Vagina (tissue), 2 donors: ENCODE measurements at regions not wholly inside any gene's neighbourhood (a gene's known extent, or its start where the extent isn't known, plus 50 kb on each side); places are given as distances from the start of the nearest gene placed in this dataset.

ENCODE experiments used
- DNase-seq, 2 donors: peaks; one replicate each; pipeline ENCODE4 v3.0.0-alpha.2; 2017; ENCODE audit errors: extremely low spot score in 2 of 2
- H3K27ac ChIP-seq: fragments of 200-600 bp; sonication (generic); one replicate; pipeline ENCODE4 v1.5.1; 2019
- H3K27me3 ChIP-seq: fragments of 200-600 bp; sonication (generic); one replicate; pipeline ENCODE4 v1.5.1; 2019
- H3K36me3 ChIP-seq, 2 donors: fragments of 200-600 bp; sonication (generic); one replicate each; pipeline ENCODE4 v1.5.1; 2017 to 2019
- H3K4me1 ChIP-seq: fragments of 200-600 bp; sonication (generic); one replicate; pipeline ENCODE4 v1.5.1; 2019
- H3K4me3 ChIP-seq, 2 donors: fragments of 200-600 bp; sonication (generic); 1 replicate in 1 of 2; 2 replicates in 1 of 2; pipeline ENCODE4 v1.5.1; 2016 to 2019
- H3K9me3 ChIP-seq: fragments of 200-600 bp; sonication (generic); one replicate; pipeline ENCODE4 v1.5.1; 2019
- CTCF ChIP-seq, 3 experiments: fragments of 450-650 bp in 2 of 3; fragments of 200-600 bp in 1 of 3; sonication (generic) in 1 of 3; IDR thresholded peaks; one replicate each; pipeline ENCODE4 v1.5.1; 2017 to 2019; ENCODE audit warnings: antibody characterized with exemption in 3 of 3, mild to moderate bottlenecking in 2 of 3, moderate library complexity in 2 of 3
- POLR2A ChIP-seq, 2 donors: fragments of 450-650 bp; IDR thresholded peaks; one replicate each; pipeline ENCODE4 v1.6.1; 2017; ENCODE audit warnings: antibody characterized with exemption in 2 of 2, mild to moderate bottlenecking in 2 of 2, moderate library complexity in 2 of 2
- POLR2AphosphoS5 ChIP-seq, 2 donors: sonication (generic); formaldehyde crosslinking; IDR thresholded peaks; one replicate each; pipeline ENCODE4 v1.9.0; 2017; ENCODE audit warnings: antibody characterized with exemption in 2 of 2, mild to moderate bottlenecking in 2 of 2, low read depth in 1 of 2; ENCODE audit not compliant: insufficient read depth in 1 of 2
- intact Hi-C: fragments of 100-400 bp; cut with DNase I; formaldehyde crosslinking; loops from one replicate; pipeline ENCODE4 v1.15.1; 2023

DNA sequence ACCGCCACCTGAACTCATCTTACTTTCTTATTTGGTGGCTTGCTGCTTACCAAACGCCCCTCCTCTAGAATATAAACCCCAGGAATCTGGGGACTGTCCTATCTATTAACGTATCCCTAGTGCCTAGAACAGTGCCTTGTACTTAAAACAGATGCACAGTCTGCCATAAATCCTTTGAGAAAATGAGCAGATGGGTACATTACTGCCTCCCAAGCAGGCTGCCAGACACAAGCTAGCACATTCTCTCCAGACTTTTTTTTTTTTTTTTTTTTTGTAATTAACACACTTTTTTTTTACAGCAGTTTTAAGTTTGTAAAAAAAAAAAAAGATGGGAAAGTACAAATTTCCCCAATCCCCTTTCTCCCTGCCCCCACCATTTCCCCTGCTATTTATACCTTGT is 57.3 kb upstream of the RPL38 start:
- Histone ChIP-seq H3K36me3 (no peaks in the 10 kb centered on the region), H3K9me3 (peaks cover 18% of the 10 kb centered on the region), H3K27ac (no peak overlapping the region), H3K4me3 (no peak overlapping the region), H3K27me3 (no peaks in the 10 kb centered on the region), H3K4me1 (no peaks in the 10 kb centered on the region)
- DNase-seq = no peak
- TF ChIP-seq POLR2A (IDR thresholded peaks at IDR 0.05) = no peak
- no peak for TF ChIP-seq POLR2AphosphoS5 (IDR thresholded peaks at IDR 0.05; ENCODE audit: insufficient read depth in 1 of 2, low read depth in 1 of 2)
- TF ChIP-seq CTCF (IDR thresholded peaks at IDR 0.05) = no peak
- intact Hi-C loops = no loop called here

DNA sequence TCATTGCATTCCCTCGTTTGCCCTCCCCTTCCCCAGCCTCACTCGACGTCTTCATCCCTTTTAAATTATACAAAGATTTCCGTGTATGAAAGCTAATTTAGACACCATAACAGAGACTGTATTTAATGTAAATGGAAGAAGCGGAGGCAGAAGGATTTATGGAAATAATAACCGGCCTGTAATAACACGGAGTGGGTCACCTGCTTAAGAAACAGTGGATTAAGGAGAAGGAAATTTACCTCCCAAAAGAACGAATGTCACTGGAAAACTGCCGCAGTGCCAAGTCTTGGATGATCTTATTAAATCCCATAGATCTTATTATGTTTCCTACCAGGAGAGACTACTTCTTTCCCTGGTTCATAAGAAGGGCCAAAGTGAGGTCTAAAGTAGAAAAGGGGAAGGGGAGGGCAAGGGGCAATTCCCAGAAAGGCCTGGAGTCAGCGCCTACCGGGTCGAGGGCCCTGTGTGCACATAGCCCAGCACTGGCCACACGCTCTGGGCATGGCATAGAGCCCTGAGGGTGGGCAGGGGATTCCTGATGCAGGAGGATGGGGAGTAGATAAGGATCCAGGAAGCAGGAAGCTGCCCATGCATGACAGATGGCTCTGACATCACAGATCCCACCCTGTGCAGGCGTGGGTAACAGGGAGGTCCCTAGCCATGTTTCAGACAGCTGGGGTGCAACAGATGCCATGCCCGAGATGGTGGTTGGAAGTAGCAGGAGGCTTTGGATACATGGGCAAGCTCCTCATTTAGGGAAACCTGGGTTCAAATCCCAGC is 56.2 kb upstream of the RPL38 start:
- TF ChIP-seq POLR2A (IDR thresholded peaks at IDR 0.05) (no peak), CTCF (IDR thresholded peaks at IDR 0.05) (no peak), POLR2AphosphoS5 (IDR thresholded peaks at IDR 0.05; ENCODE audit: insufficient read depth in 1 of 2, low read depth in 1 of 2) (no peak)
- no peaks in the 10 kb centered on the region for H3K27me3 ChIP-seq
- H3K27ac ChIP-seq = no peak overlapping the region
- H3K4me3 ChIP-seq = no peak overlapping the region
- peak; percentile 49 to 54 for DNase-seq
- intact Hi-C loops = no loop called here
- peaks cover 18% of the 10 kb centered on the region for H3K9me3 ChIP-seq
- H3K36me3 ChIP-seq = no peaks in the 10 kb centered on the region
- H3K4me1 ChIP-seq = no peaks in the 10 kb centered on the region

DNA sequence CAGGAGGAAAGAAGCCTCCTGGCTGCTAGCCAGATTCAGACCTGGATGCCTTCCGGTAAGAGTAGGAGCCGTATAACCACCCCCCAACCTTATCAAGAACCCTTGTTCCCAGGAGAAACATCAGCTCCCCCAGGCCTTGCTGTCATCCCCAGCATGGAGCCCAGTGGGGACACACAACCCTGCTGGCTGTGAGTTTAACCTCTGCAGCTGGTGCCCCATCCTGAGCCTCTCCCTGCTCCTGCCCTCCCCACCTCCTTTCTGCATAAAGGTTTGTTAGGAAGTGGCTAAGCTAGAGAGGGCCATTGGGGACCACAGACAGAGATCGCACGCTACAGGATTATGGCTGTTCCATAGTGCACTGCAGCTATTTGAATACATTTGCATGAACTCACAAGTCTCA is 55.5 kb upstream of the RPL38 start:
- Histone ChIP-seq H3K4me3 (no peak overlapping the region), H3K4me1 (peaks cover 6% of the 10 kb centered on the region), H3K27ac (no peak overlapping the region), H3K36me3 (no peaks in the 10 kb centered on the region), H3K27me3 (no peaks in the 10 kb centered on the region), H3K9me3 (peaks cover 11% of the 10 kb centered on the region)
- DNase-seq = peak; percentile 34 to 52
- intact Hi-C loops = no loop called here
- TF ChIP-seq CTCF (IDR thresholded peaks at IDR 0.05) (no peak), POLR2AphosphoS5 (IDR thresholded peaks at IDR 0.05; ENCODE audit: insufficient read depth in 1 of 2, low read depth in 1 of 2) (no peak), POLR2A (IDR thresholded peaks at IDR 0.05) (no peak)

DNA sequence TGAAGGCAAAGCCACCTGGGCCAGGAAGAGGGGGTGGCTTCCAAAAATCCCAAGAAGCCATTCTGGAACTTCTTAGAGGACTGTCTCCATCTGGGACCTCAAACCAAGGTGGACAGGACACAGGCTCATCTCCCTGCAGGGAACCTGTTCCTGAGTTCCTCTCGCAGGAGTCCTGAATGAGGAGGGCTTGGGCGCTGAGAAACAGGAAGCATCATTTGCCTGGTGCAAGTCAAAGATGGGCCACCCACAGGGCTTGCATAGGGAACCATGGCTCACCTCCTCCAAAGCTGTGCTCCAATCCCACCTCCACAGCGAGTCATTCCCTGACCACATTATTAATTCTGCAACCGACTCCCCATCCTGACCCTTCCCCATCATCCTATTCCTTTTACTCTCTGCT is 55.0 kb upstream of the RPL38 start:
- no peak overlapping the region for H3K27ac ChIP-seq
- no peaks in the 10 kb centered on the region for H3K36me3 ChIP-seq
- H3K4me1 ChIP-seq = peaks cover 11% of the 10 kb centered on the region
- peaks cover 7% of the 10 kb centered on the region for H3K9me3 ChIP-seq
- H3K4me3 ChIP-seq = no peak overlapping the region
- no peaks in the 10 kb centered on the region for H3K27me3 ChIP-seq
- TF ChIP-seq POLR2A (IDR thresholded peaks at IDR 0.05) = no peak
- TF ChIP-seq POLR2AphosphoS5 (IDR thresholded peaks at IDR 0.05; ENCODE audit: insufficient read depth in 1 of 2, low read depth in 1 of 2) = no peak
- TF ChIP-seq CTCF (IDR thresholded peaks at IDR 0.05) = no peak
- intact Hi-C loops = no loop called here
- peak in 1 of 2 donors; percentile 49 for DNase-seq

- H3K36me3 ChIP-seq = no peaks in the 10 kb centered on the region
- H3K27ac ChIP-seq = no peak overlapping the region
- peak in 1 of 2 donors; percentile 64 for DNase-seq
- H3K27me3 ChIP-seq = no peaks in the 10 kb centered on the region
- H3K4me3 ChIP-seq = no peak overlapping the region
- peaks cover under 1% of the 10 kb centered on the region for H3K9me3 ChIP-seq
- TF ChIP-seq POLR2A (IDR thresholded peaks at IDR 0.05) (no peak), POLR2AphosphoS5 (IDR thresholded peaks at IDR 0.05; ENCODE audit: insufficient read depth in 1 of 2, low read depth in 1 of 2) (no peak), CTCF (IDR thresholded peaks at IDR 0.05) (no peak)
- H3K4me1 ChIP-seq = peaks cover 13% of the 10 kb centered on the region
- intact Hi-C loops = no loop called here
These were observed 54.4 kb upstream of the RPL38 start for GRCh38 chr17:74148901-74149596.
